HG03442 (cell line): ENCODE measurements at regions not wholly inside any gene's neighbourhood (a gene's known extent, or its start where the extent isn't known, plus 50 kb on each side); places are given as distances from the start of the nearest gene placed in this dataset.

Experiments used
- ATAC-seq: cut with Tn5 transposase; IDR thresholded peaks from one replicate; pipeline ENCODE4 v1.9.1; 2021; ENCODE audit warnings: mild to moderate bottlenecking, moderate library complexity; ENCODE audit not compliant: unreplicated experiment

DNA sequence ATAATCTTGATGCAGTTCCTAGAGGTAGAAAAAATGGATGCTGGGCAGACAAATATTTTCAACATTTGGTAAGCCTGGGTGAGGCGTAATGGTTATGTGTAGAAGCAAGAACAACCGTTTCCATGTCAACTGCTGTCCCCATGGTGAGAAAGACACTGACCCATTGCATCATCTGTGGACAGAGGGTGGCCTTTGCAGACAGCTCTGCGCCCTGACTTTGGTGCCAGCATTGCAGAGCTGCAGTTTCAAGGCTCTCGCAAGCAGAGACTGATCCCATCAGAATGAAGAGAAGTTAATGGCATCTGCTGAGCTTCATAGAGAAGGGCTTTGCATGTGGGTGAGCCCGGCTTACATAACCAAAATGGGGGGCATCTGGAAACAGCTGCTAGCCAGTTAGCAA, 179.0 kb upstream of the ADRA1B start:
- ATAC-seq: no peak

DNA sequence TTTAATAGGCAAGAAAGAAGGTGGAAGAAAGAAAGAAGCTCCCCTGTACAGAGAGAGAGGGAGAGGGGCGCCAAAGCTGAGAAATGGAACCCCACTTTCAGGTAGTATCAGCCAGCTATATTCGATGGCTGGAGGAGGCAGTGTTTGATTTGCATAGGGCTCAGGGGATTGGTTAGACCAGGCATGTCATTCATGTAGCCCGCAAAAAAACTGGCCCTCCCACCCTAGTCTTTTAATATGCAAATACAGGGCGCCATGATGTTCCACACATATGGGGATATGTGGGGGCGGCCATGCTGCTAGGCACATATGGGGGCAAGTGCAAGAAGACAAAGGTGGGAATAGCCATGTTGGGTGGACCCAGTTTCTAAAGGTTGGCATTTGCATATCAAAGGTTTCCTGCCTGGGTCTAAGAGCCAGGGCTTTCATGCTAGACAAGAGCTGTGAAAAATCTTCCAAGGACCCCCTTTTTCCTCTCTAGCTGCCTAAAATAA, 174.4 kb upstream of the ADRA1B start:
- ATAC-seq: no peak

DNA sequence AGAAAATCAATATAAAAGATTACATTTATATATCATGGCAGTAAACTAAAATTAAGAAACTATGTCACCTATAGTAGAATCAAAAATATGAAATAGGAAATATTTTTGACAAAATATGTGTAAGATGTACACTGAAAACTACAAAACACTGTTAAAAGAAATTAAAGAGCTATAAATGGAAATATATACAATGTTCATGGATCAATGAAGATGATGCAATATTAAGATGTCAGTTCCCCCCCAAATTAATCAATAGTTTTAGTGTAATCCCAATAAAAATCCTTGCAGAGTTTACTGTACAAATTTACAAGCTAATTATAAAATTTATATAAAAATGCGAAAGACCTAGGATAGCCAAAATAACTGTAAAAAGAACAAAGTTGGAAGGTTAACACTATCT, 173.0 kb upstream of the ADRA1B start:
- ATAC-seq: no peak

GRCh38 chr5:159746707-159747106, 169.6 kb upstream of the ADRA1B start:
- no peak for ATAC-seq

GRCh38 chr5:159749146-159749545, 167.1 kb upstream of the ADRA1B start:
- no peak for ATAC-seq

DNA sequence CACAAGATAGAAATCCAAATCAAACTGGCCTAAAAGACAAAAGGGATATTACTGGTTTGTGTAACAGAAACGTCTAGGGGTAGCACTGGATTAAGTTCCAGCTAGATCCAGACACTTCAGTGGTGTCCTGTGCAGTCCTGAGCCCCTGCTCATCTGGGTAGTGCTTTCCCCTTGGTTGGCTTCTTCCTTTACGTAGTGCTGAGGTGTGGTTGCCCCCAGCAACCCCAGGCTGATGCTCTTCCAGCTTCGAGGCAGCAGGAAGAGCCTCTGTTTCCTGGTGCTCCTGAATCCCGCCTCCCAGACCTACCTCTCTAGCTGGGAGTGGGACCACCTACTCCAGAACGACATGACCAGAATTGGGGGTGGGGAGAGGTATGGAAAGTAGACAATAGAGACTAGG, 166.1 kb upstream of the ADRA1B start:
- ATAC-seq: no peak

DNA sequence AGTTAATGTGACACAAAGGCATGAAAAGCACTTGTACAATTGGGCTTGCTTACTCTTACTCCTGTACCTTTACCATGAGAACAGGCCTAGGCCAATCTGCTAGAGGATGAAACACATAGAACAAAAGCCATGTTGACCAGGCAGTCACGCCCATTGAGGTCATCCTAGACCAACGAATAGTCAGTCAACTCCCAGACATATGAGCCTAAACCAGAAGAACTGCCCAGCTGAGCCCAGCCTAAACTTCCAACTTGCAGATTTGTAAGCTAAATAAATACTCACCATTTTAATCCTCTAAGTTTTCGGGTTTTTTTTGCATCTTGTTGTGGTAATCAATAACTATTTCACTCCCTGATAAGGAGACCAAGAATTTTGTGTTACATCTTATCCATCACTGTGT, 164.8 kb upstream of the ADRA1B start:
- no peak for ATAC-seq

DNA sequence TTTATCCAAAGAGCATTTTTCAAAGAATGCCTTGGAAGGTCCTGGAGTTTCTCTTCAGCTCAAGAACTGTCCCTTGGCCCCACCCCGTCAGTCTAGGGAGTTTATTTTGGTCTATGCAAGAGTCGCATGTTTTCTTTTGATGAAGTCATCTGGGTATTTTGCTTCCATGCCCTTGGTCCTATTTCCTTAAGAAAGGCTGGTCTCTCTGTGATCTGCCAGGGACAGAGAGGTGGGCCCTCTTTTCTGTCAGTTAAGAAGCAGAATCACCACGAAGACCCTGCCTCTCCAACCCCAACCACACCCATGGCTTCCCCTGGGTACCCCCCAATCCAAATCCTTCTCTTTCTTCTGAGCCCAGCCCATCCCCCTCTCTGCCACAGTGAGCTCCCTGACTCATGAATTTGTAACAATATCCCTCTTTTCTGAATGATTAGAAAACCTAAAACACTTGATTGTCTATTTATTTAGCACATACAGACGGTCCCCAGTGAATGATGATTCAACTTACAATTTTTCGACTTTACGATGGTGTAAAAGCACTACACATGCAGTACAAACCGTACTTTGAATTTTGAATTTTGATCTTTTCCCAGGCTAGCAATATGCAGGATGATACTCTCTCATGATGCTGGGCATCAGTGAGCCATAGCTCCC, 163.5 kb upstream of the ADRA1B start:
- ATAC-seq: no peak

GRCh38 chr5:159758189-159758588, 158.1 kb upstream of the ADRA1B start:
- no peak for ATAC-seq

DNA sequence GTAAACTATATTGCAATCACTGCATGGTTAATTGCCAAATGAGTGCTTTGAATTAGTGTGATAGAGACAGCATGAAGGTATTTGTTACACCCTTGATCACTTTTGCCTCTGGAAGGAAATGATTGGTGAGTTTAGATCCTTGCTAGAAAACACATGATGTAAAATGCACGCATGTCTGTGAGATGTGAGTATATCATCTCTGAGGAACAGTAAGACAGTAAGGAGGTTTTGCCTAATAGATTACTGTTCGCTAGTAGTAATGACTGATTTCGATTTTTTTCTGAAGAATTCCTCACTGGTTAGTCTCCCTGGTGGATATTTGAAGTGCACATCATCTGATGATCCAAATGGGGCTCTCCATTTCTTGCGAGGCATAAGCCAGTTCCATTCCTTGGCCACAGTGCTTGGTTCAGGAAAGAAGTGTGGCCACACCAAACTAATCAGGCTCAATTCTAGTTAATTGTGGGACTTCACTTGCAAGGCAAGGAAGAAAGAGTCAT, 156.4 kb upstream of the ADRA1B start:
- ATAC-seq: no peak

- no peak for ATAC-seq
Observed at GRCh38 chr5:159762921-159763320, 153.4 kb upstream of the ADRA1B start.

GRCh38 chr5:159763562-159763961, 152.7 kb upstream of the ADRA1B start:
- ATAC-seq: no peak

DNA sequence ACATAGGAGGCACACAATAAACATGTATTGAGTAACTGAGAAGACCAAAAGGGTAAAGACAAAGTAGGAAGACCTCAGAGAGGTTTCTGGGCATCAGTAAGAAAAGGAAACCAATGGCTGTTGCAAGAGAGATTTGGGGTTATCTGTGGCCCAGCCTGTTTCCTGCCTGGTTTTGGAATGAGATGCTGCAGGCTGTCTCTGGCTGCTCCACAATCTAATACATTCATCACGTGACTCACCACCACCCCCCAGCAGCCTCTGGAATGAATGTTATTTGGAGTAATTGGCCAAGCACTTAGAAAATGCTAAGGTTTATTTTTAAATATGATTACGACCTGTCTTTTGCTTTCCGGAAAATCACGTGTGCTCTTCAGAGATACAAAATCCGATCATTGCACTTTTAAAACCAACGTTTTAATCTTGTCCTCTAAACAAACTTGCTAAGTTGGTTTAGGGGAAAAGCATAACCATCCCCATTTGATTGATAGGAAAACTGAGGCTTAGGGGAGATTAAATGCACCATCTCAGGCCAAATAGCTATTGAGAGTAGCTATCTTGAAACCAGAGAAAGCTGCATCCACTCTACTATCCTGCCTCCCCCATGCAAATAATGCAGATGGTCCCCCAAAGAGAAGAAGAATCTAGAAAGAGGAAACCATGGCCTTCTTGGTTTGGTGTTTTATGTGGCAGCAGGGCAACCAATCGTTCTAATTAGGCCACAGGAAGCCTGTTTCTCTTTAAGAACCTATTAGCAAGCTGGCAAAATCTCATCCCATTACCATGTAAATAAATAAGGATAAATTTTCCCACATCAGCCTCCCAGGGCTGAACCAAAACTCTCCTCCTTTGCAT, 151.8 kb upstream of the ADRA1B start:
- ATAC-seq: no peak

DNA sequence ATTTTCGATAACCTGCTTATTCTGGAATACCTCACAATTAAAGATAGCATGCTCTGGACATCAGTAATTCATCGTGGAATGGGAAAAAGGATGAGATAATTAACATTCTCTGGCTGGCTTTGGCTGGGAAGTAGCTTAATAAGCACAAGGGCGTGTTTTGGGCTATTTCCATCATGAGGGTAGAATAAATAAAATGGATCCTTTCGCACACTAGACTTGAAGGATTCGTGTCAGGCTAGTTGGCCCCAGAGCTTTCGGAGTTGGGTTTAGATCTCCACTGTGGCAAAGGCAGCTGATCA, 151.2 kb upstream of the ADRA1B start:
- no peak for ATAC-seq

DNA sequence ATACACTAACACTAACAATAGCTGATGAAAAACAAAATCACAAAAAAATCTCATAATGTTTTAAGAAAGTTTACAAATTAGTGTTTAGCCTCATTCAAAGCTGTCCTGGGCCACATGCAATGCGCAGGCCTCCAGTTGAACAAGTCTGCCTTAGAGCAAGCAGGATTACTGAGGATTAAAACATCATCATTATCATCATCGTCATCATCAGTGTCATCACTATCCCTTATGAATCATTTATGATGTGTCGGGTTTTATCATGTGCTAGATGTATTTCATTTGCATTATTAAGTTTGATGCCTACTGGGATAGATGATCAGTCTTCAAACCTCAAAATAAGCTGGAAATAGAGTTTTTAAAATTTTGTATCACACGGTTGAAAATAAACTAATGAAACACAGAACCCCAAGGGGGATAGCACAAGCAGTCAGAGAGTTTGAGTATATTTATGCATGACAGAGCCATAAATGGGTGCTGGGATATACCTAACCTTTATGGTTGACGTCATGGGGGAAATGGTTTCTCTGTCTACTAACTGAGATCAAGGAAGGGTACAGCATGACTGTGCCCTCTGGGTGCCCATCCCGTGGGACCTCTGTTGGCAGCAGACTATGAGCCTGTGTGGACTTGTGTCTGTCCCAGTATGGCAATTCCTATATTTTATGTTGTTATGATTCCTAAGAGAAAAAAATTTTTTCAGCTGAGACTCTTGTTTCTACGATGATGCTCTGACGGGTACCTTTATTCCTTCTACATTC, 150.3 kb upstream of the ADRA1B start:
- ATAC-seq: no peak

DNA sequence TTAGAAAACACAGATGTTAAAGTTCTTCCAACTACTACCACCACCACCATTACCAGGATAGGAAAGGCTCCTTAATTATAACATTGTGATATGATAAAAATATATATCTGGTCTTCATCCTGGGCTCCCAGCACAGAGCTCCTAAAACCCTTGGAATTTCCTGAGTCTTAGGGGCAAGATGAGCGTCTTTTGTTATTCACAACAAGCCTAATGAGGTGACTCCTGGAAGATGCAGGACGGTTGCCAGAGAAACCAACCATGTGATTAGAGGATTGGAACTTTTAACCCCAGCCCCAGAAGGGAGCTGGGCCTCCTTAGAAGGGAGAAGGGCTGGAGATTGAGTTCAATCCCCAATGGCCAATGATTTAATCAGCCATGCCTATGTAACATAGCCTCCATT, 148.0 kb upstream of the ADRA1B start:
- ATAC-seq: no peak

GRCh38 chr5:159772698-159773061, 143.6 kb upstream of the ADRA1B start:
- no peak for ATAC-seq

GRCh38 chr5:159773062-159773924, 143.0 kb upstream of the ADRA1B start:
- ATAC-seq: peak; percentile 90

DNA sequence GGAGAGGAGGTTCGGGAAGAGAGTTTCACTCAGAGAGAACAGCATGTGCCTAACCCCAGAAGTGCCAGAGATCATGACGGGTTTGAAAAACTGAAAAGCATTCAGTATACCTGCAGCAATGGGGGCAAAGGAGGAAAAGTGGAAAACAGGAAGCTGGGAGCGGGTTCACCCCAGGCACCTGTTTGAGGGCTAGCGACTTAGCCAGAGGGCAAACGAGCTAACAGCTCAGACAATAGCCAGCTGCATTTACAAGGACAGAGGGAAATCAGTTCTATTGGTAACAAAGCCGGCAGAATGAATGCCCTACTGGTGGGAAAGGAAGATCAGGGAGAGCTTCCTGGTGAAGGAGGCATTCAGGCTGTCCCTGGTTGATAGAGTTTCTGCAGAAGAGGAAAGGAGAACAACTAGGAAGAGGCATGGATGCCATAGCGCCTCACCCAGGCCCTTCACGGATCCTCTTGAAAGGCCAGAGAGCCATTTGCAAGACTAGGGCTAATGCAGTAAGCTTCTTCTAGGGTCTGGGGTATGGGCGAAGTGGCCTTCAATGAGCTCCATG, 141.7 kb upstream of the ADRA1B start:
- ATAC-seq: no peak

- no peak for ATAC-seq
Observed at GRCh38 chr5:159775890-159776289, 140.4 kb upstream of the ADRA1B start.
